Liver (tissue), 7 donors: ENCODE measurements at regions not wholly inside any gene's neighbourhood (a gene's known extent, or its start where the extent isn't known, plus 50 kb on each side); places are given as distances from the start of the nearest gene placed in this dataset.

Source experiments
- DNase-seq: peaks from one replicate; pipeline ENCODE4 v3.0.0-alpha.2; 2017; ENCODE audit warnings: low spot score
- H3K27ac ChIP-seq, 2 donors: one replicate each; pipeline ENCODE4 v1.7.0; 2013; ENCODE audit warnings: inconsistent platforms in 2 of 2, low read length in 2 of 2, control low read depth in 1 of 2, low read depth in 1 of 2, mild to moderate bottlenecking in 1 of 2
- H3K27me3 ChIP-seq, 4 donors: one replicate each; pipeline versions ENCODE4 v1.6.1 to v1.7.0; 2013; ENCODE audit warnings: low read length in 3 of 4, inconsistent platforms in 1 of 4, mild to moderate bottlenecking in 1 of 4, moderate library complexity in 1 of 4; ENCODE audit not compliant: control insufficient read depth in 4 of 4, insufficient read depth in 4 of 4
- H3K36me3 ChIP-seq, 4 donors: one replicate each; pipeline versions ENCODE4 v1.6.1 to v1.7.0; 2013; ENCODE audit warnings: low read length in 3 of 4, mild to moderate bottlenecking in 3 of 4, low read depth in 1 of 4, moderate library complexity in 1 of 4; ENCODE audit not compliant: control insufficient read depth in 4 of 4, insufficient read depth in 3 of 4
- H3K4me1 ChIP-seq, 4 donors: one replicate each; pipeline versions ENCODE4 v1.6.1 to v1.7.0; 2013; ENCODE audit warnings: low read length in 3 of 4, mild to moderate bottlenecking in 3 of 4, moderate library complexity in 1 of 4; ENCODE audit not compliant: control insufficient read depth in 4 of 4, insufficient read depth in 4 of 4
- H3K4me3 ChIP-seq, 3 donors: one replicate each; pipeline versions ENCODE4 v1.6.1 to v1.7.0; 2013; ENCODE audit warnings: low read length in 3 of 3, control low read depth in 1 of 3, low read depth in 1 of 3, mild to moderate bottlenecking in 1 of 3
- H3K9ac ChIP-seq, 2 donors: one replicate each; pipeline ENCODE4 v1.7.0; 2013; ENCODE audit warnings: low read length in 2 of 2, mild to moderate bottlenecking in 2 of 2, moderate library complexity in 2 of 2, control low read depth in 1 of 2, low read depth in 1 of 2
- H3K9me3 ChIP-seq, 4 donors: one replicate each; pipeline versions ENCODE4 v1.6.1 to v1.7.0; 2013; ENCODE audit warnings: low read length in 3 of 4; ENCODE audit not compliant: control insufficient read depth in 4 of 4
- ATF3 ChIP-seq: IDR thresholded peaks from 2 replicates; pipeline ENCODE4 v1.6.1; 2016; ENCODE audit warnings: antibody characterized with exemption
- EGR1 ChIP-seq, 2 donors: IDR thresholded peaks; 2 replicates each; pipeline ENCODE4 v1.6.1; 2016 to 2018; ENCODE audit warnings: antibody characterized with exemption in 2 of 2, low read depth in 2 of 2
- FOXA1 ChIP-seq: IDR thresholded peaks from 2 replicates; pipeline ENCODE4 v1.6.1; 2016; ENCODE audit warnings: antibody characterized with exemption
- FOXA2 ChIP-seq: IDR thresholded peaks from 2 replicates; pipeline ENCODE4 v1.6.1; 2016; ENCODE audit warnings: antibody characterized with exemption
- GABPA ChIP-seq, 2 donors: IDR thresholded peaks in 1 of 2; conservative IDR thresholded peaks in 1 of 2; 2 replicates each; pipeline ENCODE4 v1.6.1; 2016; ENCODE audit warnings: antibody characterized with exemption in 2 of 2, mild to moderate bottlenecking in 1 of 2, moderate library complexity in 1 of 2
- JUND ChIP-seq, 2 donors: IDR thresholded peaks; 2 replicates each; pipeline ENCODE4 v1.6.1; 2016; ENCODE audit warnings: antibody characterized with exemption in 2 of 2
- MAX ChIP-seq: IDR thresholded peaks from 2 replicates; pipeline ENCODE4 v1.6.1; 2016; ENCODE audit warnings: antibody characterized with exemption
- RAD21 ChIP-seq, 2 donors: IDR thresholded peaks; 2 replicates each; pipeline ENCODE4 v1.6.1; 2016; ENCODE audit warnings: antibody characterized with exemption in 2 of 2, mild to moderate bottlenecking in 2 of 2
- RXRA ChIP-seq, 2 donors: IDR thresholded peaks; 2 replicates each; pipeline ENCODE4 v1.6.1; 2017 to 2018; ENCODE audit warnings: antibody characterized with exemption in 2 of 2, mild to moderate bottlenecking in 1 of 2
- SP1 ChIP-seq: IDR thresholded peaks from 2 replicates; pipeline ENCODE4 v1.6.1; 2018; ENCODE audit warnings: antibody characterized with exemption, mild to moderate bottlenecking
- TAF1 ChIP-seq: conservative IDR thresholded peaks from 2 replicates; pipeline ENCODE4 v1.6.1; 2016; ENCODE audit warnings: antibody characterized with exemption, mild to moderate bottlenecking
- YY1 ChIP-seq: IDR thresholded peaks from 2 replicates; pipeline ENCODE4 v1.6.1; 2016; ENCODE audit warnings: antibody characterized with exemption, mild to moderate bottlenecking
- ZBTB33 ChIP-seq: IDR thresholded peaks from 2 replicates; pipeline ENCODE4 v1.6.1; 2016; ENCODE audit warnings: antibody characterized with exemption
- WGBS: extraction: QIAGEN DNeasy Blood & Tissue Kit; methylation state at CpG from one replicate; pipeline ENCODE4 v1.1.7; 2013; 5-methylcytosine and 5-hydroxymethylcytosine counted together
- donor health status: healthy.
- donor health status: healthy.
- donor health status: healthy.
- donor health status: healthy.

- Histone ChIP-seq H3K9ac (no peak overlapping the region), H3K27ac (no peak overlapping the region), H3K27me3 (no peaks in the 10 kb centered on the region), H3K4me1 (peaks cover 0 to 8% (median 4%) of the 10 kb centered on the region in 4 donors), H3K9me3 (no peaks in the 10 kb centered on the region), H3K4me3 (no peak overlapping the region), H3K36me3 (no peaks in the 10 kb centered on the region)
- DNase-seq: no peak
- 83% methylated on average over 10 of the region's 10 CpGs for WGBS
- TF ChIP-seq RXRA (IDR thresholded peaks at IDR 0.05): no peak
- TF ChIP-seq TAF1: no peak
- TF ChIP-seq SP1: no peak
- no peak for TF ChIP-seq MAX
- TF ChIP-seq ZBTB33: no peak
Measured at GRCh38 chr7:36790311-36790787, 66.1 kb upstream of the AOAH start.

GRCh38 chr7:36788825-36789470, 64.7 kb upstream of the AOAH start:
- H3K36me3 ChIP-seq: no peaks in the 10 kb centered on the region
- 94% methylated on average over 8 of the region's 8 CpGs for WGBS
- H3K27ac ChIP-seq: peak overlapping the region in 1 of 2 donors; percentile 11
- H3K27me3 ChIP-seq: no peaks in the 10 kb centered on the region
- TF ChIP-seq RXRA (IDR thresholded peaks at IDR 0.05) (no peak), MAX (no peak), ATF3 (no peak), FOXA2 (no peak), EGR1 (IDR thresholded peaks at IDR 0.05; ENCODE audit: low read depth in 2 of 2) (no peak)
- H3K9ac ChIP-seq: no peak overlapping the region
- DNase-seq: no peak
- no peaks in the 10 kb centered on the region for H3K9me3 ChIP-seq
- H3K4me3 ChIP-seq: no peak overlapping the region
- no peaks in the 10 kb centered on the region for H3K4me1 ChIP-seq

GRCh38 chr7:36787933-36788378, 63.7 kb upstream of the AOAH start:
- H3K4me1 ChIP-seq: no peaks in the 10 kb centered on the region
- no peak overlapping the region for H3K4me3 ChIP-seq
- no peak overlapping the region for H3K9ac ChIP-seq
- no peaks in the 10 kb centered on the region for H3K36me3 ChIP-seq
- no peaks in the 10 kb centered on the region for H3K9me3 ChIP-seq
- no peaks in the 10 kb centered on the region for H3K27me3 ChIP-seq
- TF ChIP-seq JUND (IDR thresholded peaks at IDR 0.05): no peak
- TF ChIP-seq GABPA (IDR thresholded peaks at IDR 0.05 in 1 of 2, conservative IDR thresholded peaks at IDR 0.05 in 1 of 2): no peak
- no peak for TF ChIP-seq RAD21 (IDR thresholded peaks at IDR 0.05)
- TF ChIP-seq YY1: no peak
- TF ChIP-seq TAF1: no peak
- no peak for TF ChIP-seq FOXA1
- no peak overlapping the region for H3K27ac ChIP-seq
- DNase-seq: no peak
- WGBS: 88% methylated on average over 1 of the region's 1 CpG
